Adrenal gland (tissue), 9 donors: ENCODE measurements at regions not wholly inside any gene's neighbourhood (a gene's known extent, or its start where the extent isn't known, plus 50 kb on each side); places are given as distances from the start of the nearest gene placed in this dataset.
"Not testable (repeated sequence)": the region's sequence is repeated elsewhere in the genome, so short reads cannot be mapped to it uniquely, and the experiment has no call there.

Experiments
- DNase-seq, 7 donors: peaks; one replicate each; pipeline ENCODE4 v3.0.0-alpha.2; 2019 to 2020
- H3K27ac ChIP-seq, 5 donors: fragments of 200-600 bp; sonication (generic) in 4 of 5; 1 replicate in 3 of 5; 2 replicates in 2 of 5; pipeline versions ENCODE4 v1.5.1 to v1.8.0; 2016 to 2020; ENCODE audit warnings: mild to moderate bottlenecking in 1 of 5
- H3K27me3 ChIP-seq: fragments of 200-600 bp; 2 replicates; pipeline ENCODE4 v1.8.0; 2021
- H3K36me3 ChIP-seq, 2 donors: fragments of 200-600 bp; replicated peaks in 1 of 2; 1 replicate in 1 of 2; 2 replicates in 1 of 2; pipeline versions ENCODE4 v1.5.1 to v1.8.0; 2018 to 2022
- H3K4me1 ChIP-seq, 2 donors: fragments of 200-600 bp; replicated peaks in 1 of 2; 1 replicate in 1 of 2; 2 replicates in 1 of 2; pipeline versions ENCODE4 v1.5.1 to v1.8.0; 2018 to 2021
- H3K4me3 ChIP-seq, 4 donors: fragments of 200-600 bp; sonication (generic) in 3 of 4; one replicate each; pipeline ENCODE4 v1.5.1; 2016 to 2018
- H3K9me3 ChIP-seq, 3 donors: fragments of 200-600 bp; sonication (generic) in 1 of 3; replicated peaks in 1 of 3; 1 replicate in 2 of 3; 2 replicates in 1 of 3; pipeline versions ENCODE4 v1.5.1 to v1.8.0; 2016 to 2021
- CTCF ChIP-seq, 6 experiments: fragments of 450-650 bp in 4 of 6; fragments of 200-600 bp in 2 of 6; sonication (generic) in 1 of 6; IDR thresholded peaks; 1 replicate in 5 of 6; 2 replicates in 1 of 6; pipeline versions ENCODE4 v1.5.1 to v1.8.0; 2016 to 2021; ENCODE audit warnings: antibody characterized with exemption in 6 of 6, mild to moderate bottlenecking in 2 of 6, moderate library complexity in 1 of 6
- POLR2A ChIP-seq, 2 donors: fragments of 450-650 bp; IDR thresholded peaks; one replicate each; pipeline ENCODE4 v1.6.1; 2017; ENCODE audit warnings: antibody characterized with exemption in 2 of 2, mild to moderate bottlenecking in 2 of 2, moderate library complexity in 1 of 2
- WGBS, 4 donors: extraction: QIAGEN DNeasy Blood & Tissue Kit in 2 of 4; methylation state at CpG; one replicate each; pipeline versions ENCODE4 v1.1.5 to v1.1.7; 2013 to 2017; 5-methylcytosine and 5-hydroxymethylcytosine counted together
- intact Hi-C, 2 donors: fragments of 100-400 bp; cut with DNase I; formaldehyde crosslinking; loops; one replicate each; pipeline versions ENCODE4 v1.14.1 to v1.15.0; 2022 to 2023
- donor health status: healthy with polysubstance abuse.
- donor health status: Bipolar disorder and iron deficiency.
- donor health status: DM: yes; HTN: yes; CAD: no.
- donor health status: DM: no; HTN: no; CAD: no.
- donor health status: DM: no; HTN: no; CAD: no.

DNA sequence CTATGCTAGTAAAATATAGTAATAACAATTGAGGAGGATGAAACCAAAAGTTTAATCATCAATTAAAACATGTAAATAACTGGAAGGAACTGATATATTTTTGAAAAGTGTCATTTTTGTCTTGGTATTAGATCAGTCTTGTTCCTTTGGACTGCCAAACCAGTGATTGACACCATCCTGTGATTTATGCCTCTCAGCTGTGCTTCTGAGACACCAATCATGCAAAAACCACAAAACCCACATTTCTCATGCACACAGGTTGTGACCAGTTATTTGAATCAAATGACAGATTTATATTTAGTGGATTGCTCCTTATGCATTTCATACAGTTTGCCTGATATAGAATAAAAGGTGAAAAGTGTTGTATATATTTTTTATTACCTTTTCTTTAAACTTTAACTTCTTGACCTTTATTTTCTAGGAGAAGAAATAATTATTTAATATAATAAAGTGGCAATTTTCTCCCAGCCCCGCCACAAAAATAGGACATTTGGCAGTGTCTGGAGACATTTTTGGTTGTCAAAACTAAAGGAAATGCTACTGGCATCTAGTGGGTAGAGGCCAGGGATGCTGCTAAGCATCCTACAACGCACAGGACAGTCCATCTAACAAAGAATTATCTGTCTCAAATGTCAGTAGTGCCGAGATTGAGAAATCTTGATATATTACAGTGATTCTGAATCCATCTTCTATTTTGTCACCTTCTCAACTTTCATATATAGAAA, 383.6 kb downstream of the BCKDHB start:
- no peak overlapping the region for H3K4me3 ChIP-seq
- H3K27ac ChIP-seq, result no peak overlapping the region
- 53 to 61% (median 56%) methylated on average over 3 of the region's 3 CpGs for WGBS, 4 donors
- no peak for DNase-seq
- no peaks in the 10 kb centered on the region for H3K9me3 ChIP-seq
- no peaks in the 10 kb centered on the region for H3K27me3 ChIP-seq
- no peaks in the 10 kb centered on the region for H3K4me1 ChIP-seq
- intact Hi-C loops, result no loop called here
- TF ChIP-seq CTCF (IDR thresholded peaks at IDR 0.05) (no peak), POLR2A (IDR thresholded peaks at IDR 0.05) (no peak)
- H3K36me3 ChIP-seq, result no peaks in the 10 kb centered on the region

- WGBS, 4 donors, result 53 to 71% (median 58%) methylated on average over 2 of the region's 2 CpGs
- H3K36me3 ChIP-seq, result no peaks in the 10 kb centered on the region
- intact Hi-C loops, result no loop called here
- no peaks in the 10 kb centered on the region for H3K9me3 ChIP-seq
- H3K27ac ChIP-seq, result no peak overlapping the region
- H3K27me3 ChIP-seq, result no peaks in the 10 kb centered on the region
- no peaks in the 10 kb centered on the region for H3K4me1 ChIP-seq
- TF ChIP-seq POLR2A (IDR thresholded peaks at IDR 0.05), result no peak
- no peak for TF ChIP-seq CTCF (IDR thresholded peaks at IDR 0.05)
- no peak overlapping the region for H3K4me3 ChIP-seq
- DNase-seq, result no peak
These were observed 381.7 kb downstream of the BCKDHB start for GRCh38 chr6:80488190-80488589.

GRCh38 chr6:80485494-80485893, 379.0 kb downstream of the BCKDHB start:
- H3K4me3 ChIP-seq, H3K27ac ChIP-seq, H3K36me3 ChIP-seq, H3K4me1 ChIP-seq, intact Hi-C loops, H3K27me3 ChIP-seq, DNase-seq, H3K9me3 ChIP-seq: not testable (repeated sequence)
- WGBS, 4 donors, result 94 to 100% (median 97%) methylated on average over 1 to 12 of the region's 12 CpGs

DNA sequence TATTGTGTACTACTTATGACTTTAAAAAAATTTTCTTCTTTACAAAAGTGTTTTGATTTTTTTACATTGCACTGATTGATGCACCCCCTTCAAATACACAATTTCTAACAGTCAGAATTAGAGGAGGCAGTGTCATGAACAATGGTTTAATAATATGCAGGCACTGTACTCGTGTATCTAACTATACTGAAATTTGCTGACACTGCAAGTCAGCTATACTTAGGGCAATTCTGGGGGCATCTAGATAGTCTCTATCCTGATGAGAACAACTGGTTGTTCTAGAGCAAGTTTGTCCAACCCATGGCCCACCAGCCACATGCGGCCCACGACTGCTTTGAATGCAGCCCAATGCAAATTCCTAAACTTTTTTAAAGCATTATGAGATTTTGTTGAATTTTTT, 375.6 kb downstream of the BCKDHB start:
- intact Hi-C loops, result no loop called here
- H3K4me3 ChIP-seq, result no peak overlapping the region
- no peaks in the 10 kb centered on the region for H3K36me3 ChIP-seq
- TF ChIP-seq POLR2A (IDR thresholded peaks at IDR 0.05), result no peak
- TF ChIP-seq CTCF (IDR thresholded peaks at IDR 0.05), result no peak
- H3K27me3 ChIP-seq, result no peaks in the 10 kb centered on the region
- H3K4me1 ChIP-seq, result no peaks in the 10 kb centered on the region
- DNase-seq, result no peak
- H3K27ac ChIP-seq, result no peak overlapping the region
- no peaks in the 10 kb centered on the region for H3K9me3 ChIP-seq
- 83 to 93% (median 90%) methylated on average over 3 of the region's 3 CpGs for WGBS, 4 donors

- H3K4me1 ChIP-seq, result no peaks in the 10 kb centered on the region
- no peaks in the 10 kb centered on the region for H3K36me3 ChIP-seq
- no peak overlapping the region for H3K4me3 ChIP-seq
- no peaks in the 10 kb centered on the region for H3K27me3 ChIP-seq
- TF ChIP-seq CTCF (IDR thresholded peaks at IDR 0.05) (no peak), POLR2A (IDR thresholded peaks at IDR 0.05) (no peak)
- intact Hi-C loops, result no loop called here
- H3K9me3 ChIP-seq, result no peaks in the 10 kb centered on the region
- no peak overlapping the region for H3K27ac ChIP-seq
- no peak for DNase-seq
These were observed 374.1 kb downstream of the BCKDHB start for GRCh38 chr6:80480421-80481157.
